Caco-2 (cell line): ENCODE measurements at regions not wholly inside any gene's neighbourhood (a gene's known extent, or its start where the extent isn't known, plus 50 kb on each side); places are given as distances from the start of the nearest gene placed in this dataset.
A peak's percentile ranks its signal among the peaks of the same experiment; 100 is the strongest.
"Not testable (repeated sequence)": the region's sequence is repeated elsewhere in the genome, so short reads cannot be mapped to it uniquely, and the experiment has no call there.

Experiments used
- BruUV-seq: library from RNA; stranded (reverse); fragments of 400-500 nt; replicated peaks from 2 replicates; lab custom pipeline; 2021; lab: Mats Ljungman, UMichigan
- CTCF ChIA-PET: fragments of 300-600 bp; sonication (Branson Sonifier 250); formaldehyde crosslinking; loops from one replicate; lab custom pipeline; 2022; ENCODE audit warnings: antibody characterized with exemption; lab: Charles Lee
- POLR2A ChIA-PET: fragments of 300-600 bp; sonication (Branson Sonifier 250); formaldehyde crosslinking; loops from one replicate; lab custom pipeline; 2022; ENCODE audit warnings: antibody characterized with exemption; lab: Charles Lee
- DNase-seq, 2 experiments: peaks; one replicate each; pipeline versions ENCODE4 v3.0.0 to v3.0.0-alpha.2; 2020 to 2022
- H3K27me3 ChIP-seq: replicated peaks from 2 replicates; pipeline ENCODE4 v1.6.0; 2011; ENCODE audit warnings: low read length; ENCODE audit not compliant: control insufficient read depth, insufficient read depth
- H3K36me3 ChIP-seq: 2 replicates; pipeline ENCODE4 v1.5.1; 2011; ENCODE audit warnings: low read length; ENCODE audit not compliant: control insufficient read depth, insufficient read depth
- H3K4me1 ChIP-seq: fragments of 250-450 bp; sonication (Bioruptor Pico); 2 replicates; pipeline ENCODE4 v1.5.1; 2020; ENCODE audit warnings: mild to moderate bottlenecking
- H3K4me3 ChIP-seq: 2 replicates; pipeline ENCODE4 v1.5.1; 2011; ENCODE audit warnings: low read depth, mild to moderate bottlenecking, control low read depth, low read length
- H3K9me3 ChIP-seq: fragments of 250-450 bp; sonication (Bioruptor Pico); 2 replicates; pipeline ENCODE4 v1.5.1; 2020; ENCODE audit warnings: mild to moderate bottlenecking, moderate library complexity
- H3K27ac Mint-ChIP-seq: one replicate; pipeline ENCODE4 v1.8.0; 2022; ENCODE audit warnings: mixed read lengths; ENCODE audit not compliant: unreplicated experiment
- H3K27me3 Mint-ChIP-seq: one replicate; pipeline ENCODE4 v1.8.0; 2022; ENCODE audit warnings: mixed read lengths; ENCODE audit not compliant: insufficient read depth, unreplicated experiment
- H3K36me3 Mint-ChIP-seq: one replicate; pipeline ENCODE4 v1.8.0; 2022; ENCODE audit warnings: mild to moderate bottlenecking, mixed read lengths; ENCODE audit not compliant: insufficient read depth, unreplicated experiment
- H3K4me1 Mint-ChIP-seq: one replicate; pipeline ENCODE4 v1.8.0; 2022; ENCODE audit warnings: low read depth, mixed read lengths; ENCODE audit not compliant: unreplicated experiment
- H3K4me3 Mint-ChIP-seq: one replicate; pipeline ENCODE4 v1.8.0; 2022; ENCODE audit warnings: mild to moderate bottlenecking, moderate library complexity, mixed read lengths; ENCODE audit not compliant: unreplicated experiment
- H3K9me3 Mint-ChIP-seq: one replicate; pipeline ENCODE4 v1.8.0; 2022; ENCODE audit warnings: mixed read lengths; ENCODE audit not compliant: unreplicated experiment
- intact Hi-C: fragments of 100-400 bp; cut with micrococcal nuclease; formaldehyde crosslinking; loops from one replicate; pipeline ENCODE4 v1.10.0; 2022; ENCODE audit not compliant: unreplicated experiment
- TF ChIP-seq, protein P1 (sequence below), 2 experiments: fragments of 200-600 bp in 1 of 2; IDR thresholded peaks; 1 replicate in 1 of 2; 2 replicates in 1 of 2; pipeline versions ENCODE4 v1.5.1 to v1.8.0; 2011 to 2022; ENCODE audit warnings: antibody characterized with exemption in 1 of 2, control low read depth in 1 of 2, inconsistent platforms in 1 of 2, low read depth in 1 of 2, low read length in 1 of 2, mild to moderate bottlenecking in 1 of 2, moderate library complexity in 1 of 2; ENCODE audit not compliant: insufficient read depth in 1 of 2, severe bottlenecking in 1 of 2, unreplicated experiment in 1 of 2

DNA sequence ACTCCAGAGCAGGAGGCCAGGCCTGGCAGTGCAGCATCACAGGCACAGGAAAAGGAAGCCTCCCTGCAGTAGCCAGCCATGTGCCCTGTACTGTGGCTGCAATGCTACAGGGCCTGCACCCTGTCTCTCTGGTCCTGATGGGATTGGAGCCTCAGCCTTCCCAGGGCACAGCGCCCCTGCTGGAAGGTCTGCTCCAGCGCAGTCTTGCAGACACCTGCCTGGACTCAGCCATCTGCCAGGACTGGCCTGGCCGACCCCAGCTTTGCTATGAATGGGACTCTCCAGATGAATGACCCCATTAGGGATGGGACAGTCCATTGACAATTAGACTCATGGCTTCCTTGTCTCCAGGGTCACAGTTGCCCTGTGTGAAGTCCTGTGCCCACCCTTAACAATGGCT, 251.6 kb downstream of the ERMARD start:
- no peaks in the 10 kb centered on the region for H3K4me1 ChIP-seq
- H3K36me3 ChIP-seq, result no peaks in the 10 kb centered on the region
- DNase-seq, result no peak
- POLR2A ChIA-PET, result no interaction called here
- Mint-ChIP-seq H3K4me1 (no peaks in the 10 kb centered on the region), H3K36me3 (no peaks in the 10 kb centered on the region), H3K27ac (no peak overlapping the region), H3K9me3 (peaks cover 31% of the 10 kb centered on the region), H3K4me3 (no peak overlapping the region), H3K27me3 (no peaks in the 10 kb centered on the region)
- BruUV-seq, result no TSS peak
- peaks cover 47% of the 10 kb centered on the region for H3K9me3 ChIP-seq
- TF ChIP-seq, protein P1, sequence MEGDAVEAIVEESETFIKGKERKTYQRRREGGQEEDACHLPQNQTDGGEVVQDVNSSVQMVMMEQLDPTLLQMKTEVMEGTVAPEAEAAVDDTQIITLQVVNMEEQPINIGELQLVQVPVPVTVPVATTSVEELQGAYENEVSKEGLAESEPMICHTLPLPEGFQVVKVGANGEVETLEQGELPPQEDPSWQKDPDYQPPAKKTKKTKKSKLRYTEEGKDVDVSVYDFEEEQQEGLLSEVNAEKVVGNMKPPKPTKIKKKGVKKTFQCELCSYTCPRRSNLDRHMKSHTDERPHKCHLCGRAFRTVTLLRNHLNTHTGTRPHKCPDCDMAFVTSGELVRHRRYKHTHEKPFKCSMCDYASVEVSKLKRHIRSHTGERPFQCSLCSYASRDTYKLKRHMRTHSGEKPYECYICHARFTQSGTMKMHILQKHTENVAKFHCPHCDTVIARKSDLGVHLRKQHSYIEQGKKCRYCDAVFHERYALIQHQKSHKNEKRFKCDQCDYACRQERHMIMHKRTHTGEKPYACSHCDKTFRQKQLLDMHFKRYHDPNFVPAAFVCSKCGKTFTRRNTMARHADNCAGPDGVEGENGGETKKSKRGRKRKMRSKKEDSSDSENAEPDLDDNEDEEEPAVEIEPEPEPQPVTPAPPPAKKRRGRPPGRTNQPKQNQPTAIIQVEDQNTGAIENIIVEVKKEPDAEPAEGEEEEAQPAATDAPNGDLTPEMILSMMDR (IDR thresholded peaks at IDR 0.05; ENCODE audit: insufficient read depth in 1 of 2, low read depth in 1 of 2, low read length in 1 of 2, severe bottlenecking in 1 of 2, unreplicated experiment in 1 of 2), result peak in 1 of 2 experiments; percentile 18
- H3K27me3 ChIP-seq, result no peaks in the 10 kb centered on the region
- CTCF ChIA-PET, result no interaction called here
- H3K4me3 ChIP-seq, result no peak overlapping the region
- intact Hi-C loops, result no loop called here

DNA sequence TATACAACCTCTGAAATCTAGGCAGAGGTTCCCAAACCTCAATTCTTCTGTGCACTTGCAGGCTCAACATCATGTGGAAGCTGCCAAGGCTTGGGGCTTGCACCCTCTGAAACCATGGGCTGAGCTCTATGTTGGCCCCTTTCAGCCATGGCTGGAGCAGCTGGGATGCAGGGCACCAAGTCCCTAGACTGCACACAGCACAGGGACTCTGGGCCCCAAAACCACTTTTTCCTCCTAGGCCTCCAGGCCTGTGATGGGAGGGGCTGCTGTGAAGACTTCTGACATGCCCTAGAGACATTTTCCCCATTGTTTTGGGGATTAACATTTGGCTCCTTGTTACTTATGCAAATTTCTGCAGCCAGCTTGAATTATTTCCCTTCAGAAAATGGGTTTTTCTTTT, 250.4 kb downstream of the ERMARD start:
- DNase-seq, result not testable (repeated sequence)
- peaks cover 34% of the 10 kb centered on the region for H3K9me3 Mint-ChIP-seq

DNA sequence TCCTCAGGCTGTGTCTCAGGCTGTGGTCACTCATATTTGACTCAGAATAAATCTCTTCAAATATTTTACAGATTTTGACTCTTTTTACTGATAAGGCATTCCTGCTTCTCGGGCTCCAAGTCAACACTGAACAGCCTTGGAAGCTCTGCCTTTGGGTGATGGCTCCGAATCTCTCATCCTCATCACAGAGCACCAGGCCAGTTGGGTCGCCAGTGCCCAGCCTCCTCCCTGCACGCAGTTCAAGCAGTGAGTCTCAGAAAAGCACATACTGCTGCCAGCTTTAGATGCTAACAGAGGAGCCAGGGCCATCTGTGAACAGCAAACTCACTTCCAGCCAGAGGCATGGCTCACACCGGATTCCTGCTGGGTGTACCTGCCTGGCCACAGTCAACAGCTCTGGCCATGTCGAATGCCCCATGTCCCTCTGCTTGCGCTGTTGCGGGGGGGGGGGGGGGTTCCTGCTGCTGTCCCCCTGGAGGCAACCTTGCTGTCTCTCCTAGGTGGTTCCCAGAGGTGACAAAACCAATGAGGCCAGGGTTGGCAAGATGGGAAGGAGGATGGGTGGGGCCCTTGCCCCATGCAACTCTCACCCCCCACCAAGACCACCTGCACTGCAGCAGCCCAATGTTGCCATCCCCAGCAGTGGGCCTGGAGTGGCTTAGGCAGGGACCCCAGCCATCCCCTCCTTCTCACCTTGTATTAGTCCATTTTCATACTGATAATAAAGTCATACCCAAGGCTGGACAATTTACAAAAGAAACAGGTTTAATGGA, 248.8 kb downstream of the ERMARD start:
- Mint-ChIP-seq H3K27ac (no peak overlapping the region), H3K4me3 (no peak overlapping the region), H3K27me3 (no peaks in the 10 kb centered on the region), H3K4me1 (no peaks in the 10 kb centered on the region), H3K36me3 (no peaks in the 10 kb centered on the region), H3K9me3 (peaks cover 28% of the 10 kb centered on the region)
- TF ChIP-seq, protein P1 (IDR thresholded peaks at IDR 0.05; ENCODE audit: insufficient read depth in 1 of 2, low read depth in 1 of 2, low read length in 1 of 2, severe bottlenecking in 1 of 2, unreplicated experiment in 1 of 2), result no peak
- intact Hi-C loops, result no loop called here
- peaks cover 42% of the 10 kb centered on the region for H3K9me3 ChIP-seq
- CTCF ChIA-PET, result no interaction called here
- POLR2A ChIA-PET, result no interaction called here
- H3K36me3 ChIP-seq, result no peaks in the 10 kb centered on the region; the same call in 1 of the 2 replicates
- DNase-seq, result no peak
- BruUV-seq, result no TSS peak
- no peak overlapping the region for H3K4me3 ChIP-seq
- H3K4me1 ChIP-seq, result no peaks in the 10 kb centered on the region
- no peaks in the 10 kb centered on the region for H3K27me3 ChIP-seq

More for the DNA sequence above, 250.4 kb downstream of the ERMARD start:
- H3K4me1 Mint-ChIP-seq, H3K36me3 ChIP-seq, H3K4me1 ChIP-seq, BruUV-seq, H3K4me3 ChIP-seq, H3K27me3 Mint-ChIP-seq, POLR2A ChIA-PET, intact Hi-C loops, H3K4me3 Mint-ChIP-seq, CTCF ChIA-PET, H3K27me3 ChIP-seq, H3K36me3 Mint-ChIP-seq, H3K27ac Mint-ChIP-seq: not testable (repeated sequence)
- peaks cover 47% of the 10 kb centered on the region for H3K9me3 ChIP-seq
